ENCODE measurements at regions not wholly inside any gene's neighbourhood (a gene's known extent, or its start where the extent isn't known, plus 50 kb on each side); places are given as distances from the start of the nearest gene placed in this dataset.
"Not testable (repeated sequence)": the region's sequence is repeated elsewhere in the genome, so short reads cannot be mapped to it uniquely, and the experiment has no call there.

DNA sequence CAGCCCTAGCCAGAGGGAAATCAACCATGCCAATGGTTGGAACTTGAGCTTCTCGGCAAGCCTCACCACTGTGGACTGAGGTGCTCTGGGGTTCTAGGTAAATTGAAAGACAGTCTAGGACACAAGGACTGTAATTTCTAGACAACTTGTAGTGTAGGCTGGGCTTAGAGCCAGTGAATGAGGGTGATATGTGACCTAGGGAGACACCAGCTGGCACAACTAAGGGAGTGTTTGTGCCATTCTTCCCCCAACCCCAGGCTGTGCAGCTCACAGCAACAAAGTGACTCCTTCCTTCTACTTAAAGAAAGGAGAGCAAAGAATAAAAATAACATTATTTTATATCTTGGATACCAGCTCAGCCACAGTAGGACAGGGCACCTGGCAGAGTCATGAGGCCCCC lies 1690.7 kb upstream of the TMEFF2 start:
- no peak for DNase-seq

- no peak for DNase-seq
Observed at GRCh38 chr2:193883820-193884219, 1689.1 kb upstream of the TMEFF2 start.

- no peak for DNase-seq
Observed at GRCh38 chr2:193876980-193877379, 1682.2 kb upstream of the TMEFF2 start.

DNA sequence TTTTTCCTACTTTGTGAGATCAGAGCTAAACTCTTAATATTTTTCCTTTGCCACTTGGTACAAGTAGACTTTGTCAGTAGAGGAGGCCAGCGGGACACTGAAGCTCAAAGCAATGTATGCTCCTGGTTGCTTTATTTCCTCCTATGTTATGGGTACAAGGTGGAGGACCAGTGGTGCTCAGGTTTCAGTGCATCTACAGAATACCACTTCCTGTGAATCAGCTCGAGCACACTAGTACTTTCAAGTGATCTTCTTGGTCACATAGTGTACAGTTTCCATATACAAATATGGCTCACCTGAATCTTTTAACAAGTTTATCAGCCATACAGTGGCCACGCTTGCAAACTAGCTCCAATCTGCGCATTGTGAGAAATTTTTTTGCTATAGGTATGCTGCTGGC lies 1674.8 kb upstream of the TMEFF2 start:
- no peak for DNase-seq

GRCh38 chr2:193868833-193869232 lies 1674.1 kb upstream of the TMEFF2 start:
- DNase-seq = no peak

DNA sequence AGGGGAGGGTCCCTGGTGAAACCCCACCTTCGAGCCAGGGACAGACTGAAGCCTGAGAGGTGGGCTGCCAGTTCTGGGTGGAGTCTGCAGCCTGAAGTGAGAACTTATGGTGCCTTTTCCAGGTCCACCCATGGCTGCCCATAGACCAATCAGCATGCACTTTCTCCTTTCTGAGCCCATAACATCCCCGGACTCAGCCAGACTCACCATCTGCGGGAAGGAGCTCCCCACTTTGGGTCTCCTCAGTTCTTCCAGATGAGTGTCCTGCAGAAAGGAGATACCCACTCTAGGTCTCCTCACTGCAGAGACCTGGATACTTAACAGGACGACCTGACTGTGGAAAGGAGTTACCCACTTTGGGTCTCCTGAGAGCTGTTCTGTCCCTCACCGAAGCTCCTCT lies 1673.4 kb upstream of the TMEFF2 start:
- DNase-seq = no peak

DNA sequence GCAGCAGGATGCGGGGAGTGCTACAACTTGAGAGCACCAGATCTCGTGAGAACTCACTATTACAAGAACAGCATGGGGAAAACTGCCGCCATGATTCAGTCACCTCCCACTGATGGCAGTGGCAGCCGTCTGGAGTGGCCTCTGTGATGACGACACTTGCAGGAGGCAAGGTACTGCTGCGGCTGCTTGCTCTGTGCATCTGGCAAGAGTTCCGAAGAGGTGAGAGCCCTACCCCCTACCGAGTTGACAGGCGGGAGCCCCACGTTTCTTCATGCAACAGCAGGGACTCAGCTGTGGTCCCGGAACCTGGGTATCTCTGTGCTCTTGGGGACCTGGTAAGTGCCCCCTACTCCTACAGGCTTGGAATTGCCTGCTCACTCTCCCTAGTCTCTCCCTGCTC lies 1672.7 kb upstream of the TMEFF2 start:
- no peak for DNase-seq

DNA sequence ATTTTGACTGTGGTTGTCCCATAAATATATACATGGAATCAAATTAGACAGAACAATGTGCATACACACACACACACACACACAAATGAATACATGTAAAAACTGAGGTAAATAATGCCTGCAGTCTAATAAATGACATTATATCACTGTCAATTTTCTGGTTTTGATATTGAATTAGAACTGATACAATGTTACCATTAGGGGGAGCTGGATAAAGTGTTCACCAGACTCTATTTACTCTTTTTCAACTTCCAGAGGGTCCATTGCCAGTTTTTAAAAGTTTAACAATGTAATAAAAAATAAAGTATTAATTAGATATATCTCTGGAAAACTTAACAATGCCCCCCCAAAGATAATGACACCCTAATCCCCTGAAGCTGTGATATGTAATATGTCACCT lies 1666.8 kb upstream of the TMEFF2 start:
- DNase-seq = no peak

GRCh38 chr2:193847991-193848390 lies 1653.3 kb upstream of the TMEFF2 start:
- DNase-seq = no peak

DNA sequence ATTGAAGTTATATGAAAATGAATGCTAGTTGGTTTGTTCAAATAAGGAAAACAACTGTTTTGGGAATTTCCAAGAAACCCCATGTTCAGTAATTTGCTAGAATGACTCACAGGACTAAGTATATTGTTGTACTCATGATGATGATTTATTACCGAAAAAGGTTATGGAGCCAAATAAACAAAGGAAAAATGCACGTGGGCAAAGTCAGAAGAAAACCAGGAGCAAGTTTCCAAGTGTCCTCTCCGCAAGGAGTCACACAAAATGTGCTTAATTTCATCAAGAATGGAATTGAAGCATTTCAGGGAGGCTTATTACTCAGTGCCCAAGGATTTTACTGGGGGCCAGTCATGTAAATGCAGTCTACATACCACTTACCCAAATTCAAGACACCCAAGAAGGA lies 1652.4 kb upstream of the TMEFF2 start:
- DNase-seq = no peak

DNA sequence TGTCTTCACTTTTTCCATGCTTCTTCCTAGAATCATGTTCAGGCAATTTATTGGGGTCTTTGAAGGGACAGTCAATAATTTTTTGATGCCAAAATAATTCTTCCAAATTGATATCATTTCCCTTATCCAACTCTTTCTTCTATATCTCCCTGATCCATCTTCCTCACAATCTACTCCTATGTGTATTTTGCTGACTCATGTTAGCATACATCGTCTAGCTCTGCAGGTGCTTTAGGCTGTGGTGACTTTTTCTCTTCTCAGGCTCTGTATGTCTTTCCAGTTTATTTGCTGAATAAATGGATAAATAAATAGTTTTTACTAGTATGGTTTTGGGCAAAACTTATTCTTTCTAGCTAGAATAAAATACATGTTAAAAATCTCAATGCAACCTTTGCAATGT lies 1650.9 kb upstream of the TMEFF2 start:
- no peak for DNase-seq

GRCh38 chr2:193843675-193844074 lies 1648.9 kb upstream of the TMEFF2 start:
- no peak for DNase-seq

DNA sequence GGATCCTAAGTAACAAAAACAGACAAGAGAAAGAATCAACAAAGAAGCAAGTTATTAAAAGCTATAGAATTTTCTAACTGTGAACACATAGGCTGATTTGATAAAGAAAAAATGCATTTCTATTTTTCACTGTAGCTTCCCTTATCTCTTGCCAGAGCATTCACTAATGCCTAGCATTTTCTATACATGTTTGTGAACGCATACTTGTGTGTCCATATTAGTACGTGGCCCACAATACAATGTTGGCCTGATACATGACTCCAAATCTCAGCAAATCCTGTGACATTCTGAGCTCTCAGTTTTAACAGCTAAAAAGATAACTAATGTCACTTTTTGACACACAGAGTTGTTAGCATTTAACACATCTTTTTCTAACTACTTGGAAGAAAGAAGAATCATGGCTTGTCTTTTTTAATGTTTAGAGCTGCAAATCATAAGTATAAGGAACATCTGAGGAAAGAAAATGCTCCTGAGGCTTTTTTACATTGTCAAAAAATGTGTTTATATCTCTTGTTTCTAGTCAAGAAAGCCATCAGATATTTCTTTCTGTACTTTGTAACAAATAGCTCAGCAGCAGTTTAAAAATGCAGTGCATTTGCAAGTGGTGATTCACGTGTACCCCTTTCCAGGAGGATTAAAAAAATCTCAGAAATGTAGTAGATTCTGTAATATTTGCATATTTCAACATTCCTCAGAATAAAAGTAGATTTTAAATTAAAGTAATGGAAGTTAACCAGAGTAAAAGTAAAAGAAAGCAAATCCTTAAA lies 1646.8 kb upstream of the TMEFF2 start:
- DNase-seq = no peak

DNA sequence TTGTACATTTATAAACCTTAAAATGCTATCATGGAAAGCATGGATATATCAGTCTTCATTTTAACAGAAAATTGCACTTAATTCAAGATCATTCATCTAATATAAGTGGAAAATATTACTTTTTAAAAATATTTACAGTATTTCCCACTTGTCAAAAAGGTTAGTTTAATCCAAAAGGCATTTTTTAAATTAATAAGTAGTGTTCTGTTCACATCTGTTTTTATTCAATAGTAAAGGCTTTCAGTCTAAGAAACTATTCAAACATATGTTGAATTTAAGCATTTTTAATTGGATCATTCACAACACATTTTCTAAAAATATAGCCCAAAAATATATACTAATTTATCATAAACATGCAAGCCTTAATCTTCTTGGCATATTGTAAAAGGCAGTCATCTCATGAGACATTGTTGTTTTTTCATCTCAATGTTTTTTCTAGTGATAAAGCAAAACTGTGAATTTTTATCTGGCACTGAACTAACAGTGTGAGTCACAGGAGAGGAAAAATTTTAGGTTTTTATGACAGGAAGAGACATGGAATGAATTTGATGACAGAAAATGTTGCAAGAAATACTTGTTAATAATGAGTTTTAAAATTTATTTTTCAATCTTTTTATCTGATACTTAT lies 1642.5 kb upstream of the TMEFF2 start:
- no peak for DNase-seq

- not testable (repeated sequence) for DNase-seq
Observed at GRCh38 chr2:193836424-193837006, 1641.8 kb upstream of the TMEFF2 start.

DNA sequence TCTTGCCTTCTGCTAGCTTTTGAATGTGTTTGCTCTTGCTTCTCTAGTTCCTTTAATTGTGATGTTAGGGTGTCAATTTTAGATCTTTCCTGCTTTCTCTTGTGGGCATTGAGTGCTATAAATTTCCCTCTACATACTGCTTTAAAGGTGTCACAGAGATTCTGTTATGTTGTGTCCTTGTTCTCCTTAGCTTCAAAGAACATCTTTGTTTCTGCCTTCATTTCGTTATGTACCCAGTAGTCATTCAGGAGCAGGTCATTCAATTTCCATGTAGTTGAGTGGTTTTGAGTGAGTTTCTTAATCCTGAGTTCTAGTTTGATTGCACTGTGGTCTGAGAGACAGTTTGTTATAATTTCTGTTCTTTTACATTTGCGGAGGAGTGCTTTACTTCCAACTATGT lies 1639.2 kb upstream of the TMEFF2 start:
- not testable (repeated sequence) for DNase-seq

GRCh38 chr2:193824474-193824873 lies 1629.7 kb upstream of the TMEFF2 start:
- DNase-seq = no peak

GRCh38 chr2:193818801-193819499 lies 1624.2 kb upstream of the TMEFF2 start:
- DNase-seq = no peak

DNA sequence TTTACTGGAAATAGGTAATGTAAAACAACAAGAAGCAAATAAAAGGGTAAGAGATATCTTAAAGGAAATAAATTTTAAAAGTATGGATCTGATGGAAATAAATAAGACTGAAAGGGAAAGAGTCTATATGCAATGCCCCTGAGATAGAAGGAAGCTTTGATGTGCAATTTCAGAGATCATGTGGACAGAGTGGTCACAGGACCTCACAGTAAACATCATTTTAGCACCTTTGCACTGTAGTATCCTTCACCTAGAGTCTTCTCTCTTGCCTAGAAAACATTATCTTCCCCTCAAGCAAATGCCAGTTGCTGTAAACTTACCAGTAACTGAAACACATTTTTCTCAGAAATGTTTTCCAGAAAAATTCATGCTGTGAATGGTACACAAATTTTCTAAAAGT lies 1621.3 kb upstream of the TMEFF2 start:
- DNase-seq = no peak

GRCh38 chr2:193810533-193810932 lies 1615.8 kb upstream of the TMEFF2 start:
- no peak for DNase-seq

DNA sequence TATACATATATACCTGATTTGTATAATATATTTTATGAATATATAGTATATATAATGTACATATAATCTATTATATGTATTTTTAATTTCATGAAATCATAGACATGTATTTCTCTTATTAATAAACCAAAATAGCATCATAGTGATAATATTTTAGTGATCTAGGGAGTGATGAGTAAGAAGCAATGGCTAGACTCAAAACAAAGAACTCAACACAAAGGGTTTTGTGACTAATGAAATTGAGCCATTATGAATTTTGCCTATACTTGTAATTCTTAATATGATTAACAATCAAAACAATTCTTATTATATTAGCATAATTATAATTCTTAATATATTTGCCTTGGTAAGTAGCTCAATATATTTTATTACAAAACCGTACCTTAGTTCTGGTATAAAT lies 1614.1 kb upstream of the TMEFF2 start:
- DNase-seq = no peak

DNA sequence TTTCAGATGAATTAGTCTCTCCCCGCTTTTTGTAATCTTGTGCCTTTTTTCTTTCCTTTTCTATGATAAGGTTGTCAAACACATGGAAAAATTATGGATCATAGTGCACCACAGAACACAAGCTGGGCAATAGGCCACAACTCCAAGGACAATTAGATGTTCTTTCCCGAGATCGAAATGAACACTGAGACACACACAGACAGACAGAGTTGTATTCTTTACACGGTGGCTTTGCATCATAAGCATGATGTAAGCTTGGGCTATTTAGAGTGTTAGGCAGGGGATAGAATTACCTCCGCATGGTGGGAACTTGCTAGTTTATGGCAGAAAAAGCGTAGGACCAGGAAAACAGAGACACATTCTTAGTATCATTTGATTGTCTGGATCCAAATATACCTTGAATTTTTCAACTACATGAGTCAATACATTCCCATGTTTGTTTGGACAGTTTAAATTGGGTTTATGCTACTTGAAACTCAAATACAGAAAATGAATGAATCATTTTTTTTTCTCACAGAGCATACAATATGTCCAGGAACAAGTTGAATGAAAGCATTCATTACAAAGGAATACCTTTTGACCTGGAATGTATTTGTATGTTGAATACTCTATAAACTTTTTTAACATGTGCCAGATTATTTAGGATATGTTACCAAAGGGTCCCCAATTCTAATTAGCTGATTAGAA lies 1611.5 kb upstream of the TMEFF2 start:
- no peak for DNase-seq

DNA sequence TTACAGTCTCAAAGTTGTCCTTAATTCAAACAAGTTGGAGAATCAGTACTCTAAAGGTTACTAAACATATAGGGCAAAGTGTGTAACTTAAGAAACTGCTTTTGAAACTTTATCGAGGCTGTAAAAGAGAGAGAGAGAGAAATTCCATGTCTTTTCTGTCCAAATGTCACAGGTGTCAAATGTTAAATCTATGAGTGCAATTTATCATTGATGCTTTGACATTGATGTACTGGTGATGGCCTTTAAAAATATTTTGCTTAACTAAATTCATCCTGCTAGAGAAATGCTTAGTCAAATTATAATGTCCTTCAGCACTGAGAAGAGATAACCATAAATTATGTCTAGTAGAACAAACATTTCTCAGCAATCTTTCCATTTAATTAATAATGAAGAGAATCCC lies 1602.1 kb upstream of the TMEFF2 start:
- DNase-seq = no peak
